Activated gamma-delta T cell (primary cell): ENCODE measurements at regions not wholly inside any gene's neighbourhood (a gene's known extent, or its start where the extent isn't known, plus 50 kb on each side); places are given as distances from the start of the nearest gene placed in this dataset.
"Not testable (repeated sequence)": the region's sequence is repeated elsewhere in the genome, so short reads cannot be mapped to it uniquely, and the experiment has no call there.

Source experiments
- DNase-seq: peaks from one replicate; lab custom pipeline; 2025; lab: John Stamatoyannopoulos, UW

- not testable (repeated sequence) for DNase-seq
These were observed 162.2 kb downstream of the GOSR1 start for GRCh38 chr17:30639391-30639790.

GRCh38 chr17:30638968-30639367 lies 161.8 kb downstream of the GOSR1 start:
- DNase-seq: not testable (repeated sequence)

GRCh38 chr17:30631651-30632050 lies 154.4 kb downstream of the GOSR1 start:
- not testable (repeated sequence) for DNase-seq

- not testable (repeated sequence) for DNase-seq
These were observed 148.2 kb downstream of the GOSR1 start for GRCh38 chr17:30625380-30625779.

- not testable (repeated sequence) for DNase-seq
These were observed 147.0 kb downstream of the GOSR1 start for GRCh38 chr17:30624180-30624579.

GRCh38 chr17:30609682-30610081 lies 132.5 kb downstream of the GOSR1 start:
- DNase-seq: not testable (repeated sequence)

GRCh38 chr17:30605523-30605922 lies 128.3 kb downstream of the GOSR1 start:
- no peak for DNase-seq

- no peak for DNase-seq
These were observed 127.8 kb downstream of the GOSR1 start for GRCh38 chr17:30605027-30605426.

- DNase-seq: not testable (repeated sequence)
These were observed 125.2 kb downstream of the GOSR1 start for GRCh38 chr17:30602396-30602795.

- DNase-seq: not testable (repeated sequence)
These were observed 124.8 kb downstream of the GOSR1 start for GRCh38 chr17:30601984-30602383.

- no peak for DNase-seq
These were observed 123.8 kb downstream of the GOSR1 start for GRCh38 chr17:30600830-30601494.

GRCh38 chr17:30600060-30600829 lies 123.0 kb downstream of the GOSR1 start:
- DNase-seq: peak; percentile 49

- no peak for DNase-seq
These were observed 122.3 kb downstream of the GOSR1 start for GRCh38 chr17:30599428-30600059.

- no peak for DNase-seq
These were observed 120.6 kb downstream of the GOSR1 start for GRCh38 chr17:30597776-30598288.

GRCh38 chr17:30596948-30597775 lies 120.0 kb downstream of the GOSR1 start:
- DNase-seq: not testable (repeated sequence)

- DNase-seq: not testable (repeated sequence)
These were observed 117.8 kb downstream of the GOSR1 start for GRCh38 chr17:30594953-30595371.

GRCh38 chr17:30594223-30594952 lies 117.2 kb downstream of the GOSR1 start:
- DNase-seq: no peak

GRCh38 chr17:30590081-30590733 lies 113.0 kb downstream of the GOSR1 start:
- DNase-seq: no peak

- DNase-seq: no peak
These were observed 112.2 kb downstream of the GOSR1 start for GRCh38 chr17:30589431-30589830.

GRCh38 chr17:30588798-30589247 lies 111.6 kb downstream of the GOSR1 start:
- no peak for DNase-seq
